ENCODE measurements at regions not wholly inside any gene's neighbourhood (a gene's known extent, or its start where the extent isn't known, plus 50 kb on each side); places are given as distances from the start of the nearest gene placed in this dataset.

DNA sequence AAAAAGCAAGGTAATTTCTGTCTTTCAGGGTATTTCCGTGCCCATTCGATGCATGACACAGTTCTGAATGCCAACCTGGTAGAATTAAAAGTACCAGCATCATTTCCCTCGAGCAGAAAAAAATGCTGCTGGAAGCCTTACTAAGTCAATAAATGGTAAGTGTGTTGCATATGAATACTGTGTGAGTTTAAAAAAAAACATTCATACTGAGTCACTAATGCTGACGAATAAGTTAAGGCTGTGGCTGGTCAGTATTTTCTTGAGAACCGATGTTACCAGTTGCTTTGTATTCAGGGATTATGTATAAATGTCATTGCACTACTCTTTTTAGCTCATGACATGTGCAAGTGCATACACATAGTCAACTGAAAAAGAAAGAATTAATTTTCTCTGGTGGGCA lies 710.2 kb downstream of the TRHDE start:
- H3K9me3 Mint-ChIP-seq: no peaks in the 10 kb centered on the region
- Histone ChIP-seq H2AFZ (no peak overlapping the region), H3K4me3 (no peak overlapping the region), H3K79me2 (replicated peaks; ENCODE audit: insufficient read depth) (no peaks in the 10 kb centered on the region), H3F3A (replicated peaks; ENCODE audit: low read depth) (no peaks in the 10 kb centered on the region), H3K27me3 (ENCODE audit: insufficient read depth) (no peaks in the 10 kb centered on the region), H4K20me1 (replicated peaks; ENCODE audit: insufficient read depth) (no peaks in the 10 kb centered on the region), H3K9me2 (ENCODE audit: insufficient read depth) (0 out of 2 replicates have a peak, but pooled peaks cover 3% of the 10 kb centered on the region), H3K27ac (ENCODE audit: low read depth) (no peak overlapping the region), H3K4me2 (no peak overlapping the region), H3K4me1 (ENCODE audit: insufficient read depth) (peaks cover 9% of the 10 kb centered on the region), H3K36me3 (ENCODE audit: insufficient read depth) (no peaks in the 10 kb centered on the region)
- no peaks in the 10 kb centered on the region for H3K36me3 Mint-ChIP-seq (ENCODE audit: low read depth)
- H3K27ac Mint-ChIP-seq: no peak overlapping the region
- no peak for TF ChIP-seq EZH2phosphoT487 (IDR thresholded peaks at IDR 0.05; ENCODE audit: unreplicated experiment)
- no peak for TF ChIP-seq STAT1 (IDR thresholded peaks at IDR 0.05; ENCODE audit: unreplicated experiment)
- no peak for TF ChIP-seq ZNF114 (CRISPR knock-in tag; IDR thresholded peaks at IDR 0.05)
- no peak for TF ChIP-seq JUNB (IDR thresholded peaks at IDR 0.05; ENCODE audit: unreplicated experiment)
- TF ChIP-seq, protein P1, sequence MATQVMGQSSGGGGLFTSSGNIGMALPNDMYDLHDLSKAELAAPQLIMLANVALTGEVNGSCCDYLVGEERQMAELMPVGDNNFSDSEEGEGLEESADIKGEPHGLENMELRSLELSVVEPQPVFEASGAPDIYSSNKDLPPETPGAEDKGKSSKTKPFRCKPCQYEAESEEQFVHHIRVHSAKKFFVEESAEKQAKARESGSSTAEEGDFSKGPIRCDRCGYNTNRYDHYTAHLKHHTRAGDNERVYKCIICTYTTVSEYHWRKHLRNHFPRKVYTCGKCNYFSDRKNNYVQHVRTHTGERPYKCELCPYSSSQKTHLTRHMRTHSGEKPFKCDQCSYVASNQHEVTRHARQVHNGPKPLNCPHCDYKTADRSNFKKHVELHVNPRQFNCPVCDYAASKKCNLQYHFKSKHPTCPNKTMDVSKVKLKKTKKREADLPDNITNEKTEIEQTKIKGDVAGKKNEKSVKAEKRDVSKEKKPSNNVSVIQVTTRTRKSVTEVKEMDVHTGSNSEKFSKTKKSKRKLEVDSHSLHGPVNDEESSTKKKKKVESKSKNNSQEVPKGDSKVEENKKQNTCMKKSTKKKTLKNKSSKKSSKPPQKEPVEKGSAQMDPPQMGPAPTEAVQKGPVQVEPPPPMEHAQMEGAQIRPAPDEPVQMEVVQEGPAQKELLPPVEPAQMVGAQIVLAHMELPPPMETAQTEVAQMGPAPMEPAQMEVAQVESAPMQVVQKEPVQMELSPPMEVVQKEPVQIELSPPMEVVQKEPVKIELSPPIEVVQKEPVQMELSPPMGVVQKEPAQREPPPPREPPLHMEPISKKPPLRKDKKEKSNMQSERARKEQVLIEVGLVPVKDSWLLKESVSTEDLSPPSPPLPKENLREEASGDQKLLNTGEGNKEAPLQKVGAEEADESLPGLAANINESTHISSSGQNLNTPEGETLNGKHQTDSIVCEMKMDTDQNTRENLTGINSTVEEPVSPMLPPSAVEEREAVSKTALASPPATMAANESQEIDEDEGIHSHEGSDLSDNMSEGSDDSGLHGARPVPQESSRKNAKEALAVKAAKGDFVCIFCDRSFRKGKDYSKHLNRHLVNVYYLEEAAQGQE (IDR thresholded peaks at IDR 0.05; ENCODE audit: unreplicated experiment): no peak
- no peak for TF ChIP-seq CREB1 (CRISPR knock-in tag; IDR thresholded peaks at IDR 0.05; ENCODE audit: low read depth)
- no peak for TF ChIP-seq POLR2AphosphoS5 (IDR thresholded peaks at IDR 0.05; ENCODE audit: low read depth)
- ATAC-seq (no peak), DNase-seq (ENCODE audit: low spot score) (no peak)
- H3K27me3 Mint-ChIP-seq (ENCODE audit: insufficient read depth, low read depth, poor library complexity): no peaks in the 10 kb centered on the region
- peaks cover 4% of the 10 kb centered on the region; the same call in 2 of the 3 replicates for H3K4me1 Mint-ChIP-seq
- no peak overlapping the region for H3K4me3 Mint-ChIP-seq

DNA sequence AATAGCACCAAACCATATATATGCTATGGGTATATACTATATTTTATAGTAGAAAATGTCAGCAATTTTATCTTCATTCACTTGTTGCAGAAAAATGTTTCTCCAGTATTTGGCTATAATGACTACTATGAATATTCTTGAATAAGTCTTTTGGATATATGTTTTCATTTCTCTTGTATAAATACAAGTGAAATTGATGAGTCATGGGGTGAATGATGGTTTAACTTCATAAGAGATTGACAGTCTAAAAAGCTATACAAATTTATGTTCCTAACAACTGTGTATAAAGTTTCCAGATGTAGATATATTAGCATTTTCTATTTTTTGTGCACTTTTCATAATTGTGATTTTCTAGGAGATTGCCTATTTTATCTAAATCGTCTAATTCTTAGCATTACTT lies 714.8 kb downstream of the TRHDE start:
- H3F3A ChIP-seq (replicated peaks; ENCODE audit: low read depth): no peaks in the 10 kb centered on the region
- no peak overlapping the region for H3K4me2 ChIP-seq
- no peaks in the 10 kb centered on the region for H3K27me3 Mint-ChIP-seq (ENCODE audit: insufficient read depth, low read depth, poor library complexity)
- H3K27me3 ChIP-seq (ENCODE audit: insufficient read depth): no peaks in the 10 kb centered on the region
- no peak for DNase-seq (ENCODE audit: low spot score)
- H3K4me3 Mint-ChIP-seq: no peak overlapping the region
- no peak overlapping the region for H3K4me3 ChIP-seq
- no peaks in the 10 kb centered on the region for H3K4me1 Mint-ChIP-seq
- H3K79me2 ChIP-seq (replicated peaks; ENCODE audit: insufficient read depth): no peaks in the 10 kb centered on the region
- 0 out of 2 replicates have a peak, but pooled peaks cover 3% of the 10 kb centered on the region for H3K9me2 ChIP-seq (ENCODE audit: insufficient read depth)
- H3K27ac Mint-ChIP-seq: no peak overlapping the region
- peaks cover 3% of the 10 kb centered on the region; the same call in 1 of the 2 replicates for H3K4me1 ChIP-seq (ENCODE audit: insufficient read depth)
- H3K36me3 Mint-ChIP-seq (ENCODE audit: low read depth): no peaks in the 10 kb centered on the region
- no peak overlapping the region for H3K27ac ChIP-seq (ENCODE audit: low read depth)
- H3K9me3 Mint-ChIP-seq: no peaks in the 10 kb centered on the region
- ATAC-seq: no peak
- no peaks in the 10 kb centered on the region for H3K36me3 ChIP-seq (ENCODE audit: insufficient read depth)
- no peaks in the 10 kb centered on the region for H4K20me1 ChIP-seq (replicated peaks; ENCODE audit: insufficient read depth)
- H2AFZ ChIP-seq: no peak overlapping the region
- no peak for TF ChIP-seq EZH2phosphoT487 (IDR thresholded peaks at IDR 0.05; ENCODE audit: unreplicated experiment)
- no peak for TF ChIP-seq JUNB (IDR thresholded peaks at IDR 0.05; ENCODE audit: unreplicated experiment)
- TF ChIP-seq, protein P1 (IDR thresholded peaks at IDR 0.05; ENCODE audit: unreplicated experiment): no peak
- TF ChIP-seq, protein P2, sequence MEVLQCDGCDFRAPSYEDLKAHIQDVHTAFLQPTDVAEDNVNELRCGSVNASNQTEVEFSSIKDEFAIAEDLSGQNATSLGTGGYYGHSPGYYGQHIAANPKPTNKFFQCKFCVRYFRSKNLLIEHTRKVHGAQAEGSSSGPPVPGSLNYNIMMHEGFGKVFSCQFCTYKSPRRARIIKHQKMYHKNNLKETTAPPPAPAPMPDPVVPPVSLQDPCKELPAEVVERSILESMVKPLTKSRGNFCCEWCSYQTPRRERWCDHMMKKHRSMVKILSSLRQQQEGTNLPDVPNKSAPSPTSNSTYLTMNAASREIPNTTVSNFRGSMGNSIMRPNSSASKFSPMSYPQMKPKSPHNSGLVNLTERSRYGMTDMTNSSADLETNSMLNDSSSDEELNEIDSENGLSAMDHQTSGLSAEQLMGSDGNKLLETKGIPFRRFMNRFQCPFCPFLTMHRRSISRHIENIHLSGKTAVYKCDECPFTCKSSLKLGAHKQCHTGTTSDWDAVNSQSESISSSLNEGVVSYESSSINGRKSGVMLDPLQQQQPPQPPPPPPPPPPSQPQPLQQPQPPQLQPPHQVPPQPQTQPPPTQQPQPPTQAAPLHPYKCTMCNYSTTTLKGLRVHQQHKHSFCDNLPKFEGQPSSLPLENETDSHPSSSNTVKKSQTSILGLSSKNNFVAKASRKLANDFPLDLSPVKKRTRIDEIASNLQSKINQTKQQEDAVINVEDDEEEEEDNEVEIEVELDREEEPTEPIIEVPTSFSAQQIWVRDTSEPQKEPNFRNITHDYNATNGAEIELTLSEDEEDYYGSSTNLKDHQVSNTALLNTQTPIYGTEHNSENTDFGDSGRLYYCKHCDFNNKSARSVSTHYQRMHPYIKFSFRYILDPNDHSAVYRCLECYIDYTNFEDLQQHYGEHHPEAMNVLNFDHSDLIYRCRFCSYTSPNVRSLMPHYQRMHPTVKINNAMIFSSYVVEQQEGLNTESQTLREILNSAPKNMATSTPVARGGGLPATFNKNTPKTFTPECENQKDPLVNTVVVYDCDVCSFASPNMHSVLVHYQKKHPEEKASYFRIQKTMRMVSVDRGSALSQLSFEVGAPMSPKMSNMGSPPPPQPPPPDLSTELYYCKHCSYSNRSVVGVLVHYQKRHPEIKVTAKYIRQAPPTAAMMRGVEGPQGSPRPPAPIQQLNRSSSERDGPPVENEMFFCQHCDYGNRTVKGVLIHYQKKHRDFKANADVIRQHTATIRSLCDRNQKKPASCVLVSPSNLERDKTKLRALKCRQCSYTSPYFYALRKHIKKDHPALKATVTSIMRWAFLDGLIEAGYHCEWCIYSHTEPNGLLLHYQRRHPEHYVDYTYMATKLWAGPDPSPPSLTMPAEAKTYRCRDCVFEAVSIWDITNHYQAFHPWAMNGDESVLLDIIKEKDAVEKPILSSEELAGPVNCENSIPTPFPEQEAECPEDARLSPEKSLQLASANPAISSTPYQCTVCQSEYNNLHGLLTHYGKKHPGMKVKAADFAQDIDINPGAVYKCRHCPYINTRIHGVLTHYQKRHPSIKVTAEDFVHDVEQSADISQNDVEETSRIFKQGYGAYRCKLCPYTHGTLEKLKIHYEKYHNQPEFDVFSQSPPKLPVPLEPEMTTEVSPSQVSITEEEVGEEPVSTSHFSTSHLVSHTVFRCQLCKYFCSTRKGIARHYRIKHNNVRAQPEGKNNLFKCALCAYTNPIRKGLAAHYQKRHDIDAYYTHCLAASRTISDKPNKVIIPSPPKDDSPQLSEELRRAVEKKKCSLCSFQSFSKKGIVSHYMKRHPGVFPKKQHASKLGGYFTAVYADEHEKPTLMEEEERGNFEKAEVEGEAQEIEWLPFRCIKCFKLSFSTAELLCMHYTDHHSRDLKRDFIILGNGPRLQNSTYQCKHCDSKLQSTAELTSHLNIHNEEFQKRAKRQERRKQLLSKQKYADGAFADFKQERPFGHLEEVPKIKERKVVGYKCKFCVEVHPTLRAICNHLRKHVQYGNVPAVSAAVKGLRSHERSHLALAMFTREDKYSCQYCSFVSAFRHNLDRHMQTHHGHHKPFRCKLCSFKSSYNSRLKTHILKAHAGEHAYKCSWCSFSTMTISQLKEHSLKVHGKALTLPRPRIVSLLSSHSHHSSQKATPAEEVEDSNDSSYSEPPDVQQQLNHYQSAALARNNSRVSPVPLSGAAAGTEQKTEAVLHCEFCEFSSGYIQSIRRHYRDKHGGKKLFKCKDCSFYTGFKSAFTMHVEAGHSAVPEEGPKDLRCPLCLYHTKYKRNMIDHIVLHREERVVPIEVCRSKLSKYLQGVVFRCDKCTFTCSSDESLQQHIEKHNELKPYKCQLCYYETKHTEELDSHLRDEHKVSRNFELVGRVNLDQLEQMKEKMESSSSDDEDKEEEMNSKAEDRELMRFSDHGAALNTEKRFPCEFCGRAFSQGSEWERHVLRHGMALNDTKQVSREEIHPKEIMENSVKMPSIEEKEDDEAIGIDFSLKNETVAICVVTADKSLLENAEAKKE (CRISPR knock-in tag; IDR thresholded peaks at IDR 0.05): no peak

Data from GM23338 (cell line).